GM21526 (cell line): ENCODE measurements at regions not wholly inside any gene's neighbourhood (a gene's known extent, or its start where the extent isn't known, plus 50 kb on each side); places are given as distances from the start of the nearest gene placed in this dataset.

Source experiments
- ATAC-seq: cut with Tn5 transposase; IDR thresholded peaks from one replicate; pipeline ENCODE4 v1.9.1; 2021; ENCODE audit warnings: moderate library complexity; ENCODE audit not compliant: unreplicated experiment, low FRiP score

GRCh38 chr17:12423337-12423736 lies 242.4 kb upstream of the MYOCD start:
- ATAC-seq = no peak

- no peak for ATAC-seq
Measured at GRCh38 chr17:12429116-12429515, 236.6 kb upstream of the MYOCD start.

GRCh38 chr17:12431188-12431587 lies 234.5 kb upstream of the MYOCD start:
- ATAC-seq = peak; percentile 82

GRCh38 chr17:12438212-12438611 lies 227.5 kb upstream of the MYOCD start:
- no peak for ATAC-seq

- no peak for ATAC-seq
Measured at GRCh38 chr17:12438813-12439586, 226.7 kb upstream of the MYOCD start.

GRCh38 chr17:12445331-12445730 lies 220.4 kb upstream of the MYOCD start:
- ATAC-seq = no peak

GRCh38 chr17:12457493-12457892 lies 208.2 kb upstream of the MYOCD start:
- no peak for ATAC-seq

GRCh38 chr17:12459736-12460135 lies 206.0 kb upstream of the MYOCD start:
- no peak for ATAC-seq

GRCh38 chr17:12463102-12463501 lies 202.6 kb upstream of the MYOCD start:
- ATAC-seq = no peak

GRCh38 chr17:12472252-12473173 lies 193.2 kb upstream of the MYOCD start:
- no peak for ATAC-seq

- no peak for ATAC-seq
Measured at GRCh38 chr17:12478311-12478710, 187.4 kb upstream of the MYOCD start.

- ATAC-seq = no peak
Measured at GRCh38 chr17:12485361-12485906, 180.3 kb upstream of the MYOCD start.

- ATAC-seq = no peak
Measured at GRCh38 chr17:12489325-12489724, 176.4 kb upstream of the MYOCD start.

- ATAC-seq = no peak
Measured at GRCh38 chr17:12492450-12492849, 173.2 kb upstream of the MYOCD start.

GRCh38 chr17:12505866-12506265 lies 159.8 kb upstream of the MYOCD start:
- no peak for ATAC-seq

GRCh38 chr17:12507026-12507595 lies 158.6 kb upstream of the MYOCD start:
- ATAC-seq = no peak

GRCh38 chr17:12509801-12510200 lies 155.9 kb upstream of the MYOCD start:
- no peak for ATAC-seq

- ATAC-seq = no peak
Measured at GRCh38 chr17:12510535-12510934, 155.2 kb upstream of the MYOCD start.

GRCh38 chr17:12512694-12513355 lies 152.9 kb upstream of the MYOCD start:
- no peak for ATAC-seq

- ATAC-seq = no peak
Measured at GRCh38 chr17:12514596-12514995, 151.1 kb upstream of the MYOCD start.
